ENCODE measurements at regions not wholly inside any gene's neighbourhood (a gene's known extent, or its start where the extent isn't known, plus 50 kb on each side); places are given as distances from the start of the nearest gene placed in this dataset.
"Not testable (repeated sequence)": the region's sequence is repeated elsewhere in the genome, so short reads cannot be mapped to it uniquely, and the experiment has no call there.

DNA sequence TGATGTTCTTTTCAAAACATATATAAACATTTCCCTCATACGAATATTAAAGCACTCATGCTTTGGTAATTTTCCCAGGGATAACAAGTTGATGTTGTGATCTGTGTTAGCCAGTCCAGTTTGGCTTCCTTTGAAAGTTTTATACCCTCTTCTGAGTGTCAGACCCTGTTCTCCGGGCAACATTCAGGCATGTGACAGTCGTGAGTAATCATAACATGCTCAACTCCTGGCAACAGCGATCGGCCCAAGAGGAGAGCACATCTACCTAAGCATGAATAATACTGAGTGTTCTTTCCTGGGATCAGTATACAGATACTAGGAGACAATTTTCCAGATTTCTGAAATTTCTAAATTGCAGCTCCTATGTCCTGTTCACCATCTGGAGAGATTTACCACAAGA, 1086.4 kb downstream of the CDH8 start:
- DNase-seq, result no peak

DNA sequence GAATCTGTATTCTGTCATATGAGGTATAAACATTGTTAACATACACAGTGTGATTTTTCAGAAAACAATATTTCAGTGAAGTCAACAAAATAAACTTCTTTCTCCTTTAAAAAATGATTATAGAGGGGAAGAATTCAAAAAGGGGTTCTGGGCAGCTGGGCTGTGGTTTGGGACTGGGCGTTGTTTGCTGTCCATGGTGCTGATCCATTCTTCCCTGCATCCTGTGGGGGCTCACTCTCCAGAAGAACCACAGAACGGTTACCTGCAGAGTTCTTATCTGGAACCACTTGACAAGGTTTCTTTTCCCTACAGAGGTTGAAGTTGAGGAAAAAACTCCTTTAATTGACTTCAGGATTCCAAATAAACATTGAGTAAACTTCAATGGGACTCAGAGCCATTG, 1091.0 kb downstream of the CDH8 start:
- no peak for DNase-seq

DNA sequence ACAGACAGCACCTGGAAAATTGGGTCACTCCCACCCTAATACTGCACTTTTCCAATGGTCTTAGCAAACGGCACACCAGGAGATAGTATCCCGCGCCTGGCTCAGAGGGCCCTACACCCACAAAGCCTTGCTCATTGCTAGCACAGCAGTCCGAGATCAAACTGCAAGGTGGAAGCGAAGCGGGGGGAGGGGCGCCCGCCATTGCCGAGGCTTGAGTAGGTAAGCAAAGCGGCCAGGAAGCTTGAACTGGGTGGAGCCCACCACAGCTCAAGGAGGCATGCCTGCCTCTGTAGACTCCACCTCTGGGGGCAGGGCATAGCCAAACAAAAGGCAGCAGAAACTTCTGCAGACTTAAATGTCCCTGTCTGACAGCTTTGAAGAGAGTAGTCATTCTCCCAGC, 1100.0 kb downstream of the CDH8 start:
- DNase-seq, result not testable (repeated sequence)

DNA sequence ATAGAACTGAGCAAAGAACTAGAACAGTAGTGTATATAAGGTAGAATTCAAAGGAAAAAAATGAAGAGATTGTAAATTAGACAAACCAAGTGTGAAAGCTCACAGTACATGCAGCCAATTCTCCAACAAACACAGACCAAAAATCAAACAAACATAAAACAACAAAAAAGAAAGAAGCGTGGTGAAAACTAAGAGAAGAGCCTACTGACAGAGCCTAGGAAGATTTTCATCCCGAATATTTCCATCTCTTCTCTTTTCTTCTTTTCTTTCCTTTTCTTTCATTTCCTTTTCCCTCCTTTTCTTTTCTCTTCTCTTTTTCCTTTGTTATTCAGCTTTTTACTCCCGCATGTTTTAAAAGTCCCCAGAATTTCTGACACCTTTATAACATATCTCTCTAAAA, 1103.6 kb downstream of the CDH8 start:
- no peak for DNase-seq

DNA sequence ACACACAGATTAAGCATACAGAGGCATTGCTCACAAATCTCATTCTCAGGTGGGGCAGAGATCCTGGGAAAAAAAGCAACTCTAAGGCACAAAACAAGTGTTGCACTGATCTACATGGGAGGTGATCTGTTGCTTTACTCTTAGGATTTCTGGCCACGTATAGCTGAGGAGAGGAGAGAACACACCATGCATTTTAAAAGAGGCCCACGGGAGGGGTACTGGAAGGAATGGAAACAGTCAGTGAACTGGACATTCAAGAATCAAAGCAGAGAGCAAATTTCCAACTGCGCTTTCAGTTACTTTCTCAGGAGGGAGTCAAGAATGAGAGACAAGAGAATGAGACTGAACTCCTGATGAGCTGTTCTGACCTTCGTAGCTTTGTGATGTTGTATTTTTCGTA, 1105.9 kb downstream of the CDH8 start:
- DNase-seq, result no peak

DNA sequence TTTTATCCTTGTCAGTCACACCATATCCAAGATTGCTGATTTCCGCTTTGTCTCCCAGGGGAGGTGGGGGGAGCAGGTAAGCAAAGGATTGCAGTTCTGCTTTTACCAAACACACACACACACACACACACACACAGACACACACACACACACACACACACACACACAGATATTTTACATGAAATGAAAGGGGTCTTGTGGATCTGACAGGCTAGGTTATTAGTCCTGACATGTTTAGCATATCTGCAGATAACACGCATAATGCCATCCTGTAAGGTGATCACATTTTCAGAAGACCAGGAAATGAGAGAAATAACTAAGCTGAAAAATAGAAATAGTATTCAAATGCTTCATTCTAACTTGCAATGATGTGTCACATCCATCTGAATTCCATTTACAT, 1113.3 kb downstream of the CDH8 start:
- no peak for DNase-seq

DNA sequence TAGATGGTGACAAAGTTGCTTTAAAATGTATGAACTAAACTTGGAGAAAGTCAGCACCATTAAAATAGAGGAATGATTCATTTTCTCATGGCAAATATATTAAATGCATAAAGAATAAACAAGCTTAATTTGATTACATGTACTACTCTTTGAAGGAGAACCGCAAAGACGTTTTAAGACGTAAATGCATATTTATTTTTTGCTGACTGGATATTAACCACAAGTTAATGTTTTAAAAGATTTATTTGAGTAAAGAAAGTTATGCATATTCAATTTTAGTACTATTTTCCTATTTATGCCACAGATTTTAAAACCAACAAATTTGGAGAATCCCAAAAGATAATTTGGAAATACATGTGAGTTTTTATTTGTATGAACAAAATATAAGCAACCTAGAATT, 1121.9 kb downstream of the CDH8 start:
- DNase-seq, result no peak

DNA sequence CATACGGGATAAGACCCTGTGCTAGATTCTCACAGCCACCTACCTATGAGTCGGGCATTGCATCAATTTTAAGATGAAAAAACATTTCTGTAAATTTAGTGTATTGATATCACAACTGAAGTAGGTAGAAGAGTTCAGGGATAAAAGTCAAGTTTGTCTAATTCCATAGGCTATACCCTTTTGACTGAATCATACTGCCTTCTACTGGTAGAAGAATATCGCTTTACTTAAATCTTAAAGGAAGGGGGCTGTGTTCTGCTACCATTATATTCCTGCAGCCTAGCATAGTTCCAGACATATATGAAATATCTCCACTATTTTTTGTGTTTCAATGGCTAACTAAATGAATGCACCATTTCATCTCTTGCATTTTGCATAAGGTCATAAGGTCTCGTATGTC, 1128.6 kb downstream of the CDH8 start:
- DNase-seq, result no peak

DNA sequence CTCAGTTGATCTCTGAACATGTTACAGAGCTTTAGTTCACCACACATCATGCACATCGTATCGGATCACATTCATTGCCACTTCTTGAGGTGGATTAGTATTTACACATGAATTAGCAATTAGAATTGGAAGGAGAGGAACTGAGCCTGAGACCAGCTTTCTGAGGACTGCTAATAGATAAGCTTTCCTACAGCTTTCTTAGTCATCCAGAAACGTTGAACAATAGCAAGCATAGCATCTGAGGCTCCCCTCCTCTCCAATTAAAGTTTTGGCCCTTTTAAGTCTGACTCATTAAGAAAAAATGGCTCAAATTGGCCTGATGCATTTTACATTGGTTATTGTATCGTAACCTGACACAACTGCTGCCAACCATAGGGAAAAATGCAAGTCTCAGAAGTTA, 1130.4 kb downstream of the CDH8 start:
- no peak for DNase-seq

DNA sequence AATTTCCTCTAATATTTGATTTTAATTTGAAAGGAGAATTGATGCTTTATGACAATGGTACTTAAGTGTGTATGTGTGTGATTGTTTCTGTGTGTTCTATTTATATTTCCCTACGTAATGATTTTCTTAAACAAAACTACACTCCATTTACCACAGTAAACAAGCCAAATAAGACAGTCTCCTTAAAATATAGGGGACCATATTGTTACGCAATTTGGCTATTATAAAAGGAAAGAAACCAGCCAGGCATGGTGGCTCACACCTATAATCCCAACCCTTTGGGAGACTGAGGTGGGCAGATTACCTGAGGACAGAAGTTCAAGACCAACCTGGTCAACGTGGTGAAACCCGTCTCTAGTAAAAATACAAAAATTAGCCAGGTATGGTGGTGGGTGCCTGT, 1134.1 kb downstream of the CDH8 start:
- DNase-seq, result no peak

DNA sequence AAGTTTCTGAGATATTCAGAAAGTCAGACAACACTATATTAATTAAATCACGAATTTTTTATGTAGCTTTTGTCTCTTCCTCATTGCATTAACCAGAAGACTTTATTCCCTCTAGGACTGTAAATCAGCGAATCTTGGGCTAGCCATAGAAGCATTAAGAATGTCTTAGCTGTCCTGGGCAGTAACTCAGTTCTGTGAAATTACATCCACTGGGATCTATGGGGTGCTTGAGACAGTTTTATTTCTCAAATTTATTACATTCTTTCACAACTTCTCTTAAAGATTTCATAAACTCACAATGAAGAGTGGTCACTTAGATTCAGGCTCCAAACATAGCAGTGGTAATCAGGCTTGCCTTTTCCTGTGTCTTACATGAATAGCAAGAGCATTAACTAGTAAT, 1153.4 kb downstream of the CDH8 start:
- DNase-seq, result no peak

DNA sequence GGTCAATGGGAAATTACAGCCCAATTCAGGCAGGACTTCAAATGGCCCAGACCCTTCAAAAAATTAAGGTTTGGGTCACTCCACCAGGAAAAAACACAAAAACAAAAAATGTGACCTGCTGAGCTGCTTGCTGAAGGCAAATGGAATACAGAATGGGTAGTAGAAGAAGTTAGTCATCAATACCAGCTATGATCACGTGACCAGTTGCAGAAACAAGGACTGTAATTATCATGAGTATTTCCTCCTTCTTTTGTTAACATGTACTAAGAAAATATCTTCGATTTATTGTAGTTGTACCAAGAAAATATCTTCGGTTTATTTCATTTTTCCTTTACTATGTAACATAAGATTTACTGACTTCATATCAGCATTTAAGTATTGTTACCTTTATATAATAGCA, 1183.6 kb downstream of the CDH8 start:
- no peak for DNase-seq

DNA sequence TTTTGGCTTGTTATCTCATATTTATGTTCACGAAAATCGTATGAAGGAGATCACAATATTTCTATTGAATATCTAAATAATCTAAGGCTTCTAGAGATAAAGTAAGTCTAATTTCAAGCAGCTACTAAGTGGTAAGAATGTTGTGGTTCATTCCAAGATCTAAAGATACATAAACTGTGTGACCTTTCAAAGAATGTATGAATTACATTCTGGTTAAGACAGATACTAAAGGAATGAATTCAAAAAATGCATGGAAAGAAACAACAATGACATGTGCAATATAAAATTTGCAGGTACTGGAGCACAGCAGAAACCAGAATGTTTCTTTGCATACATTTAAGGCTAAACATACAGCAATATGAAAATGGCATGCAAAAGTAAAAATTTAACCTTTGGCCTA, 1214.6 kb downstream of the CDH8 start:
- no peak for DNase-seq

DNA sequence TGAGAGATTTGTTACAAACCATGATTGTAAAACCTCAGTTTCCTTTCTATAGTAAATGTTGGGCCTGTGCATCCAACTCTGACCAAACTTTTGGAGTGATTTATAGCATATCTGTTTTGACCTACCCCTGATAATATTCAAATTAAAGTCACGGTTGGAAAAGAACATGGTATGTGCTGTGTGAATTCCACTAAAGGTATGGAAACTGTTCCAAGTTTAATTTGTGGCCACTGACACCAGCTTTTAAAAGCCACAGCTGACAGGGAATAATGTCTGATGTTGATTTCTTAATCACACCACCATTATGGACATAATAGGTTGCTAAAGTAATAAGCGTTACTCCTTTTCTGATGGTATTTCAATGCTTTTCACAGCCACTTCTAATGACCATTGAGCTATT, 1215.9 kb downstream of the CDH8 start:
- no peak for DNase-seq

DNA sequence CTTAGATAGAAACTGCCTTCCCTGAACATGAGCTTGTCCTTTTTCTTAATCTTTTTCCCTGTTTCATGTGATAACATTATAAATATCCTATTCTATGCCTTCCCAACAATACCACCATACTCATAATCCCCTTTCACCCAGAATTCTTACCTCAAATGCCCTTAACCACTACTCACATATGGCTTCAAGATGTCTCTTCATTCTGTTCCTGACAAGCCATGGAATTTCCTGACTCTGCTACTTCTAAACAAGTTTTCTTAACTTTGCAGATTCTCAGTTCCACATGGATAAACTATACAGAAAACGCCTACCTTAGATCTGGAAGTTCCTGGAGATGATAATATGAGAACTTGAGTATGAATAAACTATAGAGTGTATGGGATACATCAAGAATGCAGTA, 1217.8 kb downstream of the CDH8 start:
- no peak for DNase-seq

DNA sequence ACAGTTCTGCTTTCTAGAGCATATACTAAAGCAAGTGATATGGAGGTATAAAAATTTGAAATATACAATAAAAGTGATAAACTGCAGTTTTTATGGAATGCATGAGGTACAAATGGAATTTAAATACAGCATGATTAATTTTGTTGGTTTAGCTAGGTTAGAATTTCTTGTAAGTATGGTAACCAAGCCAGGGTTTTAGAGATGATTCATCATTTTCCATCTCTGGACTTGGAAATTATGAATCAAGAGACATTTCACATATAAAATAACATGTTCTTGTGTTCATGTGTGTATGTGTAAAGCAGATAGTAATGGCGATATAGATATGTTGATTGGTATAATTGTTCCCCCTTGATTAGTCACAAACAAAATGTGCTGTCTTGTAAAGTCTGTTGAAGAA, 1219.8 kb downstream of the CDH8 start:
- DNase-seq, result no peak

DNA sequence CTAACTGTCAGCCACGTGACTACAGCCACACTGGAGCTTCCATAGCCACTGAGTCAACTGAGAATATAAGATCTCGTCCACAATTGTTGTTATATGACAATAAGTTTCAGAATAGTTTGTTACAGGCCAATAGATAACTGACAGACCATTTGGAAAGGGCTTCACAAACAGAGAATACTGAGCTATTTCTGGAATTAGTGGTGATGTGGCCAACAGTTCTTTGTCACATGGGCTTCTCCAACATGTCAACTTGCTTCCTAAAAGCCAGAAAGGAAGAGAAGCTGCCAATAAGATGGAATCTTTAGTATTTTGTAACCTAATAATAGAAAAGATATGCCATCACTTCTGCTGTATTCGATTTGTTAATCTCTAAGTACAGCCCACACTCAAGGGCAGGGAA, 1220.4 kb downstream of the CDH8 start:
- DNase-seq, result no peak

DNA sequence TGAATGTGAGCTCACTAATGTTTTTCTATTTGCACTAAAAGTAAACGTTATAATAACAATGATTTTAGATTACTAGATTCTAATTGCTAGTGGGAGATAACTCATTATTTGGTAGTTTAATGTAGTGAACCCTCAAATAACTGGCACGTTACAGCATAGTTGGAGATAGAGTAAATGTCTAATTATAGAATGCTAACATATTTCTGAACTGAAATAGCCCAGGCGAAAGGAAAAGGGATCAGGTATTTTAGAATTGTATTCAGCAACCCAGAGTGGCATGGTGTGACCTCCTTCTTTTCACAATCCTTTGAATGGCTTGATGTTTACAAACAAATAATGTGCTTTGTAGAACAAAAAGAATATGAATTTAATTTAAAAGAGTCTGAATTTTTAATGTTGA, 1221.2 kb downstream of the CDH8 start:
- DNase-seq, result no peak

DNA sequence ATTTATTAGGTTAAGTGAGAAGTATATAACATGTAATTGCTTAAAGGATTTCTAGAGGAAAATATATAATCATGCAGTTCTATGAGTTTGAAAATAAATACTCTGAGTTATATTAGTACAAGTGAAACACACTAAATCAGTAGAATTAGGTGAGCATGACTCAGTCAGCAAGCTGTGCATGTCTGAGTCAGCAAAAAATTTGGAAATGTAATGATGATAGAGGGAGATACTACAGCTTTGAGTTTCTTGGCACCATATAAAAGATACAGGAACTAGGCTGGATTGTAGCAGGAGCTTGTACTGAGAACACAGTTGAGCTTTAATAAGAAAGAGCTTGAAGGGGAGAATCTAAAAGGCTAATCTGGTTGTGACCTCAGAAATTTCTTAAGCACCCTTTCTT, 1224.6 kb downstream of the CDH8 start:
- DNase-seq, result no peak

DNA sequence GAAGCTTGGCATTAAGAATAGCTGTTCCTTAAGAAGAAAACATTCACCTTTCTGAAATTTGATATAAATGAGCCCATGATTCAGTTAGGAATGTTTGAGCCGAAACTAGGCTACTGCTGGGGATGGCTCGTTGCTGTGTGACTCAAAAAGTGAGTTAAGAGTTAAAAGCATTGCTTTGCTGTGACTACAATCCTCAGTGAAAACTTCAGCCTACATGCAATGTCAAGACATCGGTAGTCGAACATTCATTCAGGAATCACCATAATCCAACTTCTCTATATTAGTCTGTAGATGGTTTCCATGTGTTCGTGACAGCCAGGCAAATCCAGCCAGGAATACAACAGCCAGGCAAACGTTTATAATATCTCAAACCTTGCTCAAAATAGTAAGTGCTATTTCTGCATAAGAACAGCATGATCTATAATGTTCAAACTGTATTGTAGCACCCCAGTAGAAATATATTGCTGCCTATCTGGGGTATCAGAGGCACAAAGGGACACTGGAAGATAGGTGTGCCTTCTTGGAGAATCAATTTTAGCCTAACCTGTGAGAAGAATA, 1225.1 kb downstream of the CDH8 start:
- no peak for DNase-seq

DNA sequence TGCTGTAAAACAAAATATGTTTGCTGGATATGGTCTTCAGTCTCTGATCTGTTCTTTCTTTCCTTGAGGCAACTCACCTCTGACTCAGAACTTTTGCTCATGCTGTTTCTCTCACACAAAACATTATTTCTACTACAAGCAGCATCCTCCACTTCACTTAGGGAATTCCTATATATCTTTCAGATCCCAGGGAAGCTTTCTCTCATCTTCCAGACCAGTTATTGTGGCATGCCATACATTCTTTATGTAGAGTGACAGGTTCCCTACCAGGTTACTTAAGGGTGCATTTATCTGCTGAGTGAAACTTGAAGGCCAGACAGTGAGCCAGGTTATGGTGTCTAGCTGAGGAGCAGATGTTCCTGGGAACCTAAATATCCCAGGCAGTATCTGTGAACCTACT, 1226.0 kb downstream of the CDH8 start:
- no peak for DNase-seq

DNA sequence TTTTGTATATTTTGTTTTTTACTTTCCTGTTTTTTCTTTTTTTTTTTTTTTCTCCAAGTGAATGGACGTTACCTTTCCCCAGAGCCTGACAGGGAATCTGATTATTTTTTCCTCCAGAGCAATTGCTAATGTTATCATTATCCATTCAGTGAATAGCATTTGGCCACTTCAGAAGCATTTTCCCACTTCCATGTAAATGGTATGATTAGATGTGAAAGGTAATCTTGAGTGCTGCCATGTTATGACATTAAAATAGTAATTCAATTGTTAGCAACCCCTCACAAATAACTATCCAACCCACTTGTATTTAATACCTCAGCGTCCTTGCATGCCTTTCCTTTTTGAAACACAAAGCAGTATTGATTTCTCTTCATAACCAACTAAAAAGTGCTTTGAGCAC, 1243.8 kb downstream of the CDH8 start:
- no peak for DNase-seq

DNA sequence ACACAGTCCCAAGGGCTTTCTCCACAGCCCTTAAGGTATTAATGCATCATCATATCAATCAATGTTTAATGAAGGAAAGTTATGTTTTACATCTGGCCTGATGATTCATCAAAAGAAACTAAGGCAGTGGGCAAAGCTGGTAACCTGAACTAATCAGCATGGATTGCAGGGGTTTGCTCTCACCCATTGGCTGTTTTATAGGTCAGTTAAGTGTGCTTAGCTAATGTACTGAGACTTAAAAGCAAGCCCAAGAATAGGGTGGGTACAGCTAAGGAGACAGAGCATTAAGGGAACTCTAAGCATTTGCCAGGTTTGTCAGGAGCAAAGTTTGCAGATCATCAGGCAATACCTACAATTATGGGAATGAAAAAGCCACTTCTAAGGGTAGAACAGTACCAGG, 1247.6 kb downstream of the CDH8 start:
- no peak for DNase-seq

DNA sequence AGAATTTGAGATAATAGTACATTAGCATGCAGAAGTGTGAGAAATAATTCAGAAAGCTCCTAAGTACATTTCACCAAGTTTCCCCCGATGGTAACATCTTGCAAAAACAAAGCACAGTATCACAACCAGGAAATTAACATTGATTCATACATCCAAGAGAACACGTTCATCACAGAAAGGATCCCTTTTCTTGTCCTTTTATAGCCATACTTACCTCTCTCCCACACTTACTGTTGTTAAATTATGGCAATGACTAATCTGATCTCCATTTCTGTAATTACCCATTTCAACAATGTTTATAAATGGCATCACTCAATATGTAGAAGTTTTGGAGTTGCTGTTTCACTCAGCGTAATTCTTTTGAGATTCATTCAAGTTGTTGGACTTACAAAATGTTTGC, 1260.0 kb downstream of the CDH8 start:
- DNase-seq, result no peak

DNA sequence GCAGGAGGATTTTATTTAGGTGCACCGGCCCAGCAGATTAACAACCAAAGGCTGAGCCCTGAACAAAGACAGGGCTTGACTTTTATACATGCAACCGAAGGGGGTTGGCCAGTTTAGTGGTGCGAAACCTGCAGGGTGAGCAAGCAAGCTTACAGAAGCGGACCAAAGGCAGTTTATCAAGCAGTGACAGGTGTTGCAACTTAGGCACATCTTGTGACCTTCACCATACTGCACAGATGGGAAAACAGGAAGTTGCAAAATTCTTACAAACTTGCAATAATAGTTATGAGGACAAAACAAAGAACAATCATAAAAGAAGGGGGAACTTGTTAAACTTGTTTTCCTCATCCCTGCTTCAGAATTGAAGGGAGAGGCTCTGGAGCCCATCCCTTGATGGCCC, 1265.1 kb downstream of the CDH8 start:
- DNase-seq, result no peak

DNA sequence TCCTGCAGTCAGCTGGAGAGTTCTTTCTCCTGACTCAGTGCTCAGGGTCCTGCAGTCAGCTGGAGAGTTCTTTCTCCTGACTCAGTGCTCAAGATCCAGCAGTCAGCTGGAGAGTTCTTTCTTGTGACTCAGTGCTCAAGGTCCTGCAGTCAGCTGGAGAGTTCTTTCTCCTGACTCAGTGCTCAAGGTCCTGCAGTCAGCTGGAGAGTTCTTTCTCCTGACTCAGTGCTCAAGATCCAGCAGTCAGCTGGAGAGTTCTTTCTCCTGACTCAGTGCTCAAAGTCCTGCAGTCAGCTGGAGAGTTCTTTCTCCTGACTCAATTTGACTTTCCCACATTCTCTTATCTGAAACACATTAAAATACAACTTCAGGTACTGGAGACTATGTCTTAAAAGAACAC, 1265.9 kb downstream of the CDH8 start:
- not testable (repeated sequence) for DNase-seq
